NCI-H2196 treated with DMSO at 0.1 percent for 48 hours (cell line): ENCODE measurements at regions not wholly inside any gene's neighbourhood (a gene's known extent, or its start where the extent isn't known, plus 50 kb on each side); places are given as distances from the start of the nearest gene placed in this dataset.
"Not testable (repeated sequence)": the region's sequence is repeated elsewhere in the genome, so short reads cannot be mapped to it uniquely, and the experiment has no call there.

ENCODE experiments used
- DNase-seq: peaks from one replicate; lab custom pipeline; 2025; ENCODE audit not compliant: unreplicated experiment; lab: John Stamatoyannopoulos, UW

GRCh38 chr3:177906126-177906511, 630.1 kb upstream of the KCNMB2 start:
- no peak for DNase-seq

- no peak for DNase-seq
These were observed 629.5 kb upstream of the KCNMB2 start for GRCh38 chr3:177906578-177907229.

DNA sequence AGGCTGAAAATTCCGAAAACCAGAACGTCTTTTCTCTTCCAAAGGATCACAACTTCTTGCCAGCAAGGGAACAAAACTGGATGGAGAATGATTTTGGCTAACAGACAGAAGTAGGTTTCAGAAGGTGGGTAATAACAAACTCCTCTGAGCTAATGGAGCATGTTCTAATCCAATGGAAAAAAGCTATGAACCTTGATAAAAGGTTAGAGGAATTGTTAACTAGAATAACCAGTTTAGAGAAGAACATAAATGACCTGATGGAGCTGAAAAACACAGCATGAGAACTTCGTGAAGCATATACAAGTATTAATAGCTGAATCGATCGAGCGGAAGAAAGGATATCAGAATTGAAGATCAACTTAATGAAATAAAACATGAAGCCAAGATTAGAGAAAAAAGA, 626.7 kb upstream of the KCNMB2 start:
- not testable (repeated sequence) for DNase-seq

GRCh38 chr3:177914224-177914623, 622.0 kb upstream of the KCNMB2 start:
- no peak for DNase-seq

- DNase-seq = no peak
These were observed 619.8 kb upstream of the KCNMB2 start for GRCh38 chr3:177916461-177916860.

GRCh38 chr3:177917234-177917861, 618.9 kb upstream of the KCNMB2 start:
- no peak for DNase-seq

DNA sequence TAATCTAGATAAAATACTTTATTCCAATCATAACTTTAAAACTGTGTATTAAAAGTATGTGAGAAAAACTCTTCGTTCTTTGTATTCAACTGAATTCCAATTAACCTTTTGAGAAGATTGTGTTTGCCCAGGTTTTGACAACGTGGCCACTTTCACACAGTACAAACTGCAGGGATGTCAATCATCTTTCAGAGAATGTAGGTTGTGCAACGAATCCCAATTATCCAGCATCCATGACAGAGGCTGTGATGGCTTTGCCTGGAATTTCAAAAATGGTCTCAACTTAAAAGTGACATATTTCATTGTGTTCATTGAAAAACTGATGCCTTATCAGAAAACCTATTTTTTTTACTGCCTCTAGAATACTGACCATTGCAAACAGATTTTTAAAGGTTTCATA, 615.1 kb upstream of the KCNMB2 start:
- no peak for DNase-seq

GRCh38 chr3:177924261-177924660, 612.0 kb upstream of the KCNMB2 start:
- DNase-seq = no peak

- no peak for DNase-seq
These were observed 607.9 kb upstream of the KCNMB2 start for GRCh38 chr3:177928172-177928873.

DNA sequence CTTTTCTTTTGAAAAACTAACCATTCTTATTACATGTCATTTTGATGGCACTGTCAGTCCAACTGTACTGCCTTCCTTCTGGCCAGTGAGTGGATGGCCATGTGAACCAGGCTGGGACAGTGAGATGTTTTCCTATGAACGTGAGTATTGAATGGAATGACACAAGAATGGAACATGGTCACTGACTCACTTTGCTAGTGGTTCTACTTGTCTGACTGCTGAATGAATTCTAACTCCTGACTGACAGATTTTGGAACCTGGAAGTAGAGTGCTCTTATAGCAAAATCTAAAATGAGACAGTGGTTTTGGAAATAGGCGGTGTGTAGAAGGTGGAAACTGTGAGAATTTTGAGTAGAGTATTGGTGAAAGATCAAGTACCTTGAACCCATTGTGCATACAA, 606.9 kb upstream of the KCNMB2 start:
- DNase-seq = no peak

DNA sequence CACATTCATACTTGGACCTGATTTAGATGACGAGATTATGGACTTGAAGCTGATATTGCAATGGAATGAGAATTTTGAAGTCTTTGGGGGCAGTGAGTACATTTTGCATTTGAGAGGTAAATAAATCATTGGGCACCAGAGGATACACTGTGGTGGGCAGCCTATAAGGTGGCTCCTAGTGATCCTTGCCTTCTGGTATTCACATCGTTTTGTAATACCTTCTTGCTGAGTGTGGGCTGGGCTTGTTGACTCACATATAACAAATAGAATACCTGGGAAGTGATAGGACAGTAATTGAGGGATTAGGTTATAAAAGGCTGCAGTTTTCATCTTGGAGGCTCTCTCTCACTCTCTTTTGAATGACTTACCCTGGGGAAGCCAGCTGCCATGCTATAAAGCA, 605.5 kb upstream of the KCNMB2 start:
- no peak for DNase-seq

- DNase-seq = no peak
These were observed 604.9 kb upstream of the KCNMB2 start for GRCh38 chr3:177931346-177931745.

DNA sequence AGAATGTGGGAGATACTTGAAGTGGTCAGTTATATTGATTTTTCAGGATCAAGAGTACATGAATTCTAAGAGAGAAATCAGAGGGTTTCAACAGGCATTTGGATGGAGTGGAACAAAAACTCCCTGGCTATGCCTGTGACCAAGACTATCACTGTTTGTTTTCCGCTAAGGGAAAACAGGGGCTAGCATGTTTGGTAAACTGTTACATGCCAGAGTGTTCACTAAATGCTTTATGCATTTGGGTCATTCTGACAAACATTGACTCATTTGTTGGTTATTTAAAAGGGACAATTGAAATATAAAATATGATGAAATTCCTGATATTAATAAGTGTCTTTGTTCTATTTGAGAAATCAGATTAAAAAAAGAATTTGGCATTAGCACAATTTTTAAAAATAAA, 603.9 kb upstream of the KCNMB2 start:
- no peak for DNase-seq

- DNase-seq = no peak
These were observed 603.2 kb upstream of the KCNMB2 start for GRCh38 chr3:177932750-177933660.

DNA sequence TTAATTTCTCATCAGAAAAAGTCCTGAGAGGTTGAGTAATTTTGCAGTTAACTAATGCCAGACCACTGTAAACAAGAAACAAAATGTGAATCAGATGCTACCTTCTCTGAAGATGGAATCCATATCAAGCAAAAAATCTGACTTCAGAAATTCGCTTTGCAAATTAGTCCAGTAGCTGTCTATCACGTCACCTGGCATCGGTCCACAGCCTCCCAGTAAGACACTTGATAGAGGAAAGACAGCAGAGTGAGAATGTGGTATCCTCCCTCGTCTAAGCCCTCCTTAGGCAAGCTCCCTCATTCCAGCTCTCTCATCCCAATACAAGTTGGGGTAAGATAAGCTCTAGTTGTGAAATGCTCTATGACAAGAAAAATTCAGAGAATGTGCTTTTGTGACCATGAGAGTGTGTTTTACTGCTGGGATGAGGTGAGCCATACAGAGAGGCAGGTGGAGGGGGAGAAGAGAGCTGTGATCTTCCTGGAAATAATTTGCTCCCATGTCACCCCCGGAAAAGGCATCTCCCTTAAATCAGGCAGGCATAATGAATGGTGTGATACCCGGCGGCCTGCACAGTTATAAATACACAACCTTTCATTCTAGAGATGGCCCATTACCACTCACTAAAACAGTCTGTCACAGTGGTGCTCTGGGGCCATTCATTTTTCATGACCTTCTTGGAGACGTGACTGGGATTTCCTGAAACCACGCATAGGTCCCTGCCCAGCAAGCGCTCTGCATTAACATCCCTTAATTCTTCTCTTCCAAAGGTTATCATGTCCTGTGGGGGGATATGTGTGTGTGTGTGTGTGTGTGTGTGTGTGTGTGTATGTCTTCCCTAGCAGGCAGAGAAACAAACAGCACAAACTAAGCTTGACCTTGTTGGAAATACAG, 602.0 kb upstream of the KCNMB2 start:
- no peak for DNase-seq

DNA sequence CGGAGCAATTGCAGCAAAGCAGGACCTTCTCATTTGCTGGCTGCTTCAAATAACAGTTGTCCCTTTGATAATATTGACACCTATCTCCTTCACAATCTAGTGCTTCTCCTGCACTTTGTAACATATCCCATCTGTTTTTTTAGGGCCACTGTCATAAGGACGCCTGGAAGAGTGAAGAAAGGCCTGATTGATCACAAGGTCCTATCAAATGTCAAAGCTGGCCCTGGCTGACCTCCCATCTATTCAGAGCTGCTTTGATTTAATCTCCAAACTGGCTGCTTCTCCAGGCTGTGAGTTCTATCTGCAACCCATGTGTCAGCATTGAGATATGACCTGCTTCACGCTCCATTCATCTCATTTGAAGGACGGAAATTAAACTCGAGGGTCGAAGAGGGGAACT, 601.2 kb upstream of the KCNMB2 start:
- peak; percentile 76 for DNase-seq

GRCh38 chr3:177936721-177937120, 599.5 kb upstream of the KCNMB2 start:
- no peak for DNase-seq

DNA sequence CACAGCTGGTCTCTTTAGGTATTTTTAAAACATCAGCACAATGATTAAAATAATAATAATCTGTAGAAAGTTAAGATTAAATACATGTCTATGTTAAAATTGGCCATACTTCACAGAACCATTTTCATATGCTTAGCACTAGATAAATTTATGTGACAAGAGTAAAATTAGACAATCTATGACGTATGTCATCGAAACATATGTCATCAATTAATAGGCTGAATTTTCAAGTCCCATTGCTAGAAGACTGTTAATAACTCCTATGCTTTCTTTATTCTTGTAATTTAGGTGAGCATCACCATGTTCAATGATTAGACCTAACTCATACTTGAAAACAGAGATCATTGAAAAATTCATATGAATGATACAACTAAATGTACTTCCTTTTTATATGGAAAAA, 593.3 kb upstream of the KCNMB2 start:
- no peak for DNase-seq

GRCh38 chr3:177944228-177944661, 592.0 kb upstream of the KCNMB2 start:
- DNase-seq = no peak

- no peak for DNase-seq
These were observed 590.2 kb upstream of the KCNMB2 start for GRCh38 chr3:177946048-177946447.
